WI38 (cell line): ENCODE measurements at regions not wholly inside any gene's neighbourhood (a gene's known extent, or its start where the extent isn't known, plus 50 kb on each side); places are given as distances from the start of the nearest gene placed in this dataset.

Experiments
- H3K4me3 ChIP-seq: 2 replicates; pipeline ENCODE4 v1.5.1; 2011; ENCODE audit warnings: low read depth, mild to moderate bottlenecking, control low read depth, low read length
- TF ChIP-seq, protein P1 (sequence below): IDR thresholded peaks from 2 replicates; pipeline ENCODE4 v1.5.1; 2012; ENCODE audit warnings: low read depth, mild to moderate bottlenecking, control low read depth, low read length

DNA sequence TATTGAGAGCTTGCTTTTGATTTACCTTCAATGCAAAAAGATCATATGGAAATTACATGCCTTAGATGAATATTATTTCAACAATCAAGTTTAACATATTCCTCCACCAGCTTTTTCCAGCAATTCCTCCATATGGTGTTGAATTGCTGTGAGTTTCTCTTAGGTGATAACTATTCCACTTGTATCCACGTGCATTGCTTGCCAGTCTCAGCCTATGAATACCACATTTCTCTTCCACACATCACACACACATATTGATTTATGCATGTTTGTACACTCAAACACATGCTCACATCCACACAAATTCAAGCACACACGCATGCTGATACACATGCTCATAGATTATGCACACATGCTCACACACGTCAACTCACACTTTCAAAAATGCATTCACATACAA, 770.0 kb upstream of the LINC00305 start:
- TF ChIP-seq, protein P1, sequence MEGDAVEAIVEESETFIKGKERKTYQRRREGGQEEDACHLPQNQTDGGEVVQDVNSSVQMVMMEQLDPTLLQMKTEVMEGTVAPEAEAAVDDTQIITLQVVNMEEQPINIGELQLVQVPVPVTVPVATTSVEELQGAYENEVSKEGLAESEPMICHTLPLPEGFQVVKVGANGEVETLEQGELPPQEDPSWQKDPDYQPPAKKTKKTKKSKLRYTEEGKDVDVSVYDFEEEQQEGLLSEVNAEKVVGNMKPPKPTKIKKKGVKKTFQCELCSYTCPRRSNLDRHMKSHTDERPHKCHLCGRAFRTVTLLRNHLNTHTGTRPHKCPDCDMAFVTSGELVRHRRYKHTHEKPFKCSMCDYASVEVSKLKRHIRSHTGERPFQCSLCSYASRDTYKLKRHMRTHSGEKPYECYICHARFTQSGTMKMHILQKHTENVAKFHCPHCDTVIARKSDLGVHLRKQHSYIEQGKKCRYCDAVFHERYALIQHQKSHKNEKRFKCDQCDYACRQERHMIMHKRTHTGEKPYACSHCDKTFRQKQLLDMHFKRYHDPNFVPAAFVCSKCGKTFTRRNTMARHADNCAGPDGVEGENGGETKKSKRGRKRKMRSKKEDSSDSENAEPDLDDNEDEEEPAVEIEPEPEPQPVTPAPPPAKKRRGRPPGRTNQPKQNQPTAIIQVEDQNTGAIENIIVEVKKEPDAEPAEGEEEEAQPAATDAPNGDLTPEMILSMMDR = no peak
- H3K4me3 ChIP-seq = no peak overlapping the region

GRCh38 chr18:64893349-64893748, 744.5 kb upstream of the LINC00305 start:
- TF ChIP-seq, protein P1 = no peak
- no peak overlapping the region for H3K4me3 ChIP-seq

DNA sequence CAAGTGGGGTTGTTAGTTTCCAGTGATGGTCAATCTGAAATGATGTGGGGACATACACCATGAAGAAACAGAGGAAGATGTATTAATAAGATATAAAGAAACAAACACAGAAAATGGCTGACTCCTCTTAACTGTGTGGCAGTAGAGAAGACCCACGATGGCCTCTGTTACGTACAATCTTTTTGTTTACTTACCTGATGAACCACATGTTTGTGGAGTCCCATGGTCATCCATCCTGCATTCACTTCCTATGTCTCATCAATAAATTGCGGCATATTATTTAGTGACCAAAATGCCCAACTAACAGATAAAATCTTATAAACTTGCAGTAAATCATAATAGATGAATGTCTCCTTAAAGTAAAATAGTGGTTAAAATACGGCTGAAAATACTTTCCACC, 740.1 kb upstream of the LINC00305 start:
- no peak overlapping the region for H3K4me3 ChIP-seq
- TF ChIP-seq, protein P1 = no peak

DNA sequence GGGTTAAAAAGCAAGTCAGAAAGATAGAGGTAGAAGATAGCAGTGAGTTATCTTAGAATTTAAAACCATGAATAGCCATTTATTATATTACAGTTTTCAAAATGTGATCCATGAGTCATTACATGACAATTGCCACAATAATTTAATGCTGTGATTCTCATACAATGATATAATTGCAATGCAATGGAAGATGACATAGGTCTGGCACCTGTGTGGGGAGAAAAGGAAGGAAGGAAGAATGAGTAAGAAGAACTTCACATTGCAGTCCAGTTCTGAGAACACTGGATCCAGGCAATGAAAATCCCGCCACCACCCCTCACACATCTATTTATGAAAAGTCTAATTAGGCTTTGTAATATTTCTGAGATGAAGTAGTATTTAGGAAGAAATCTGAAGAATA, 738.1 kb upstream of the LINC00305 start:
- TF ChIP-seq, protein P1 = no peak
- H3K4me3 ChIP-seq = no peak overlapping the region

DNA sequence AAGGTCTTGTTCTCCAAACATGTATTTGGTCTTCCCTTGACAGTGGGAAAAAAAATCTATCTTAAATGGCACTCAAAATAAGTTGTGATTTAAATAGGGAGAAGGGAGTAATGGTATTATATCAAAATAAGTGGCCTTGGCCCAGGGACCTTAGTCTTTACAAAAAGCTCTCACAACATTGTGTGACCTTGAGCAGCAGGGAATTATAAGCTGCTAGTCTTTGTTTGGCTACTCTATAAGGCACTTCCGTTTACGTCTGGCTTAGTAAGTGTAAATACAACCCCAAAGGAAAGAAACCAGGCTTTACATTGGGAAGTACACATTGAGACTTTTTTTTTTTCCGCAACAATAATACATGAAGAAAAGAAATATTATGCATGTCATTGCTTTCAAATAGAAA, 734.0 kb upstream of the LINC00305 start:
- TF ChIP-seq, protein P1 = no peak
- no peak overlapping the region for H3K4me3 ChIP-seq

DNA sequence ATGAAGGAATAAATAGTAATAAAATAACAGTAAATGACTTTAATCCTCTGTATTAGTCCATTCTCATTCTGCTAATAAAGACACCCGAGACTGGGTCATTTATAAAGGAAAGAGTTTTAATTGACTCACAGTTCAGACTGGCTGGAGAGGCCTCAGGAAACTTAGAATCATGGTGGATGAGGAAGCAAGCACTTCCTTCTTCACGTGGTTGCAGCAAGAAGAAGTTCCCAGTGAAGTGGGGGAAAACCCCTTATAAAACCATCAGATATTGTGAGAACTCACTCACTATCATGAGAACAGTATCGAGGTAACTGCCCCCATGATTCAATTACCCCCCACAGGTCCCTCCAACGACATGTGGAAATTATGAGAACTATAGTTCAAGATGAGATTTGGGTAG, 727.9 kb upstream of the LINC00305 start:
- H3K4me3 ChIP-seq = no peak overlapping the region
- TF ChIP-seq, protein P1 = no peak

- TF ChIP-seq, protein P1 = no peak
Observed at GRCh38 chr18:64872710-64873458, 724.0 kb upstream of the LINC00305 start.

More at GRCh38 chr18:64872710-64873458, 724.0 kb upstream of the LINC00305 start:
- H3K4me3 ChIP-seq = no peak overlapping the region
